Sigmoid colon (tissue), 6 donors: ENCODE measurements at regions not wholly inside any gene's neighbourhood (a gene's known extent, or its start where the extent isn't known, plus 50 kb on each side); places are given as distances from the start of the nearest gene placed in this dataset.
"Not testable (repeated sequence)": the region's sequence is repeated elsewhere in the genome, so short reads cannot be mapped to it uniquely, and the experiment has no call there.

ENCODE experiments used
- DNase-seq: peaks from one replicate; pipeline ENCODE4 v3.0.0-alpha.2; 2019
- H3K27ac ChIP-seq, 4 donors: fragments of 200-600 bp; sonication (generic); one replicate each; pipeline ENCODE4 v1.5.1; 2016 to 2019; ENCODE audit warnings: mild to moderate bottlenecking in 1 of 4
- H3K27me3 ChIP-seq, 3 donors: fragments of 200-600 bp; sonication (generic); one replicate each; pipeline ENCODE4 v1.5.1; 2019; ENCODE audit warnings: mild to moderate bottlenecking in 1 of 3
- H3K36me3 ChIP-seq, 4 donors: fragments of 200-600 bp; sonication (generic); one replicate each; pipeline ENCODE4 v1.5.1; 2016 to 2019
- H3K4me1 ChIP-seq, 4 donors: fragments of 200-600 bp; sonication (generic); one replicate each; pipeline ENCODE4 v1.5.1; 2017 to 2019
- H3K4me3 ChIP-seq, 4 donors: fragments of 200-600 bp; sonication (generic); one replicate each; pipeline ENCODE4 v1.5.1; 2017 to 2019; ENCODE audit warnings: mild to moderate bottlenecking in 2 of 4, moderate library complexity in 1 of 4
- H3K9me3 ChIP-seq, 4 donors: fragments of 200-600 bp in 3 of 4; sonication (generic) in 3 of 4; one replicate each; pipeline versions ENCODE4 v1.5.1 to v1.6.1; 2013 to 2019
- EP300 ChIP-seq, 4 donors: sonication (generic); formaldehyde crosslinking; IDR thresholded peaks; one replicate each; pipeline ENCODE4 v1.6.1; 2017; ENCODE audit warnings: antibody characterized with exemption in 4 of 4
- POLR2A ChIP-seq, 2 donors: fragments of 450-650 bp; IDR thresholded peaks; one replicate each; pipeline ENCODE4 v1.6.1; 2016; ENCODE audit warnings: antibody characterized with exemption in 2 of 2, mild to moderate bottlenecking in 2 of 2, moderate library complexity in 2 of 2
- POLR2AphosphoS5 ChIP-seq, 4 donors: sonication (generic); formaldehyde crosslinking; IDR thresholded peaks; one replicate each; pipeline ENCODE4 v1.6.1; 2017; ENCODE audit warnings: antibody characterized with exemption in 4 of 4
- WGBS, 2 donors: extraction: QIAGEN DNeasy Blood & Tissue Kit; methylation state at CpG; one replicate each; pipeline ENCODE4 v1.1.7; 2013; 5-methylcytosine and 5-hydroxymethylcytosine counted together
- intact Hi-C: fragments of 100-400 bp; cut with DNase I; formaldehyde crosslinking; loops from one replicate; pipeline ENCODE4 v1.15.1; 2023
- TF ChIP-seq, protein P1 (sequence below), 4 experiments: fragments of 450-650 bp in 3 of 4; fragments of 200-600 bp in 1 of 4; IDR thresholded peaks; one replicate each; pipeline ENCODE4 v1.5.1; 2016 to 2019; ENCODE audit warnings: antibody characterized with exemption in 4 of 4, mild to moderate bottlenecking in 3 of 4, moderate library complexity in 2 of 4
- donor health status: healthy with polysubstance abuse.
- donor health status: healthy.

- Histone ChIP-seq H3K27ac (no peak overlapping the region), H3K36me3 (no peaks in the 10 kb centered on the region), H3K4me1 (no peaks in the 10 kb centered on the region), H3K27me3 (no peaks in the 10 kb centered on the region), H3K4me3 (no peak overlapping the region), H3K9me3 (no peaks in the 10 kb centered on the region)
- DNase-seq: no peak
- WGBS, 2 donors: 20 to 62% methylated on average over 2 of the region's 2 CpGs
- intact Hi-C loops: no loop called here
- TF ChIP-seq POLR2A (IDR thresholded peaks at IDR 0.05) (no peak), EP300 (IDR thresholded peaks at IDR 0.05) (no peak), POLR2AphosphoS5 (IDR thresholded peaks at IDR 0.05) (no peak)
- TF ChIP-seq, protein P1, sequence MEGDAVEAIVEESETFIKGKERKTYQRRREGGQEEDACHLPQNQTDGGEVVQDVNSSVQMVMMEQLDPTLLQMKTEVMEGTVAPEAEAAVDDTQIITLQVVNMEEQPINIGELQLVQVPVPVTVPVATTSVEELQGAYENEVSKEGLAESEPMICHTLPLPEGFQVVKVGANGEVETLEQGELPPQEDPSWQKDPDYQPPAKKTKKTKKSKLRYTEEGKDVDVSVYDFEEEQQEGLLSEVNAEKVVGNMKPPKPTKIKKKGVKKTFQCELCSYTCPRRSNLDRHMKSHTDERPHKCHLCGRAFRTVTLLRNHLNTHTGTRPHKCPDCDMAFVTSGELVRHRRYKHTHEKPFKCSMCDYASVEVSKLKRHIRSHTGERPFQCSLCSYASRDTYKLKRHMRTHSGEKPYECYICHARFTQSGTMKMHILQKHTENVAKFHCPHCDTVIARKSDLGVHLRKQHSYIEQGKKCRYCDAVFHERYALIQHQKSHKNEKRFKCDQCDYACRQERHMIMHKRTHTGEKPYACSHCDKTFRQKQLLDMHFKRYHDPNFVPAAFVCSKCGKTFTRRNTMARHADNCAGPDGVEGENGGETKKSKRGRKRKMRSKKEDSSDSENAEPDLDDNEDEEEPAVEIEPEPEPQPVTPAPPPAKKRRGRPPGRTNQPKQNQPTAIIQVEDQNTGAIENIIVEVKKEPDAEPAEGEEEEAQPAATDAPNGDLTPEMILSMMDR (IDR thresholded peaks at IDR 0.05): no peak
Measured at GRCh38 chr17:53227514-53227913, 595.2 kb upstream of the KIF2B start.

GRCh38 chr17:53227111-53227510 lies 595.6 kb upstream of the KIF2B start:
- intact Hi-C loops: no loop called here
- Histone ChIP-seq H3K4me1 (no peaks in the 10 kb centered on the region), H3K27me3 (no peaks in the 10 kb centered on the region), H3K36me3 (no peaks in the 10 kb centered on the region), H3K4me3 (no peak overlapping the region), H3K9me3 (no peaks in the 10 kb centered on the region), H3K27ac (no peak overlapping the region)
- TF ChIP-seq, protein P1 (IDR thresholded peaks at IDR 0.05): no peak
- no peak for TF ChIP-seq POLR2A (IDR thresholded peaks at IDR 0.05)
- no peak for TF ChIP-seq POLR2AphosphoS5 (IDR thresholded peaks at IDR 0.05)
- no peak for TF ChIP-seq EP300 (IDR thresholded peaks at IDR 0.05)
- no peak for DNase-seq
- WGBS, 2 donors: 42 to 63% methylated on average over 2 of the region's 2 CpGs

- Histone ChIP-seq H3K36me3 (no peaks in the 10 kb centered on the region), H3K27ac (no peak overlapping the region), H3K27me3 (no peaks in the 10 kb centered on the region), H3K9me3 (no peaks in the 10 kb centered on the region), H3K4me3 (no peak overlapping the region), H3K4me1 (no peaks in the 10 kb centered on the region)
- no peak for DNase-seq
- intact Hi-C loops: no loop called here
- TF ChIP-seq, protein P1 (IDR thresholded peaks at IDR 0.05): no peak
- TF ChIP-seq POLR2A (IDR thresholded peaks at IDR 0.05) (no peak), POLR2AphosphoS5 (IDR thresholded peaks at IDR 0.05) (no peak), EP300 (IDR thresholded peaks at IDR 0.05) (no peak)
Measured at GRCh38 chr17:53219821-53220220, 602.9 kb upstream of the KIF2B start.

GRCh38 chr17:53218723-53219122 lies 604.0 kb upstream of the KIF2B start:
- Histone ChIP-seq H3K27me3 (no peaks in the 10 kb centered on the region), H3K4me1 (no peaks in the 10 kb centered on the region), H3K36me3 (no peaks in the 10 kb centered on the region), H3K27ac (no peak overlapping the region), H3K4me3 (no peak overlapping the region), H3K9me3 (peaks cover 0 to under 1% (median 0%) of the 10 kb centered on the region in 4 donors)
- DNase-seq: no peak
- intact Hi-C loops: no loop called here
- 74 to 76% methylated on average over 2 of the region's 2 CpGs for WGBS, 2 donors
- TF ChIP-seq, protein P1 (IDR thresholded peaks at IDR 0.05): no peak
- TF ChIP-seq POLR2A (IDR thresholded peaks at IDR 0.05): no peak
- TF ChIP-seq POLR2AphosphoS5 (IDR thresholded peaks at IDR 0.05): no peak
- no peak for TF ChIP-seq EP300 (IDR thresholded peaks at IDR 0.05)

DNA sequence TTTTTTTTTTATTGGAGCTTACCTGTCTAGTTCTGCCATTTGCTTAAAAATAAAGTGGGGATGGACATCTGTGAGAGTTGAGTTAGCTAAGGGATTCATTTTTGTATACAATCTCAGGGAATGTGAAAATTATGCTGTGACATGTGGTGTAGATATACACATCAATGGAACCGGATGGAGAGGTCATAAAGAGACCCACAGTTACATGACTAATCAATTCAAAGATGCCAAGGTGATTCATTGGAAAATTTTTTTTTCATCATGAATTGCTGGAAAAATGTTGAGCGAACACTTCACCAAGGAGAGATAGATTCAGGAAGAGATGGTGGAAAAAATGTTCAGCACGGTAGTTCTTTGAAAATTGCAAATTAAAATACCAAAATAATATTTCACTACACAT lies 605.4 kb upstream of the KIF2B start:
- no peak for DNase-seq
- H3K36me3 ChIP-seq: no peaks in the 10 kb centered on the region
- H3K4me1 ChIP-seq: no peaks in the 10 kb centered on the region
- no peak for TF ChIP-seq EP300 (IDR thresholded peaks at IDR 0.05)
- TF ChIP-seq, protein P1 (IDR thresholded peaks at IDR 0.05): no peak
- no peak for TF ChIP-seq POLR2AphosphoS5 (IDR thresholded peaks at IDR 0.05)
- TF ChIP-seq POLR2A (IDR thresholded peaks at IDR 0.05): no peak
- 90 to 92% methylated on average over 3 of the region's 3 CpGs for WGBS, 2 donors
- H3K27ac ChIP-seq: no peak overlapping the region
- no peak overlapping the region for H3K4me3 ChIP-seq
- H3K9me3 ChIP-seq: peaks cover 0 to 3% (median 0%) of the 10 kb centered on the region in 4 donors
- H3K27me3 ChIP-seq: no peaks in the 10 kb centered on the region
- intact Hi-C loops: no loop called here

- H3K4me3 ChIP-seq, intact Hi-C loops, H3K9me3 ChIP-seq, DNase-seq, H3K36me3 ChIP-seq, H3K27ac ChIP-seq, H3K27me3 ChIP-seq, H3K4me1 ChIP-seq: not testable (repeated sequence)
- WGBS, 2 donors: 74 to 81% methylated on average over 1 of the region's 1 CpG
Measured at GRCh38 chr17:53208935-53209334, 613.8 kb upstream of the KIF2B start.
